ENCODE measurements at regions not wholly inside any gene's neighbourhood (a gene's known extent, or its start where the extent isn't known, plus 50 kb on each side); places are given as distances from the start of the nearest gene placed in this dataset.
"Not testable (repeated sequence)": the region's sequence is repeated elsewhere in the genome, so short reads cannot be mapped to it uniquely, and the experiment has no call there.

DNA sequence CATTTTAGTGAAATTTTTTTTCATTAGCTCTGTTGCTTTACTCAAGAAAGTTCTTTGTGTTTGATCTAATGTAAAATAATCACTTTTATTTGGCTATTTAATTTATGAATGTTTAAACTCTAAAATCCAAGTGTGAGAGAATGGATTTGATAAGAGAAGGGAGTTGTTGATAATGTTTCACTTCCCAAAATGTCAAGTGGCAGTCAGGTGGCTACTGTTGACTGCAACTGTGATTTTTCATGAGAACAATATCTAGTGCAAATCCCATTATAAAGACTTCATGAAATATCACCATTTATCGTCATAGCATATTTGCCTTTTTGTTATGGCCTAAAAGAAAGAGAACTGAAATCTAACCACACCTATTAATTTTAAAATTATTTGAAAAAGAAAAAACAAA, 118.3 kb upstream of the SNX2 start:
- TF ChIP-seq, protein P1, sequence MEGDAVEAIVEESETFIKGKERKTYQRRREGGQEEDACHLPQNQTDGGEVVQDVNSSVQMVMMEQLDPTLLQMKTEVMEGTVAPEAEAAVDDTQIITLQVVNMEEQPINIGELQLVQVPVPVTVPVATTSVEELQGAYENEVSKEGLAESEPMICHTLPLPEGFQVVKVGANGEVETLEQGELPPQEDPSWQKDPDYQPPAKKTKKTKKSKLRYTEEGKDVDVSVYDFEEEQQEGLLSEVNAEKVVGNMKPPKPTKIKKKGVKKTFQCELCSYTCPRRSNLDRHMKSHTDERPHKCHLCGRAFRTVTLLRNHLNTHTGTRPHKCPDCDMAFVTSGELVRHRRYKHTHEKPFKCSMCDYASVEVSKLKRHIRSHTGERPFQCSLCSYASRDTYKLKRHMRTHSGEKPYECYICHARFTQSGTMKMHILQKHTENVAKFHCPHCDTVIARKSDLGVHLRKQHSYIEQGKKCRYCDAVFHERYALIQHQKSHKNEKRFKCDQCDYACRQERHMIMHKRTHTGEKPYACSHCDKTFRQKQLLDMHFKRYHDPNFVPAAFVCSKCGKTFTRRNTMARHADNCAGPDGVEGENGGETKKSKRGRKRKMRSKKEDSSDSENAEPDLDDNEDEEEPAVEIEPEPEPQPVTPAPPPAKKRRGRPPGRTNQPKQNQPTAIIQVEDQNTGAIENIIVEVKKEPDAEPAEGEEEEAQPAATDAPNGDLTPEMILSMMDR (IDR thresholded peaks at IDR 0.05; ENCODE audit: low read depth, low read length), result no peak
- TF ChIP-seq MYC (IDR thresholded peaks at IDR 0.05; ENCODE audit: low read depth, low read length) (no peak), POLR2A (IDR thresholded peaks at IDR 0.05; ENCODE audit: extremely low read depth, insufficient read length) (no peak)
- TF ChIP-seq, protein P2, sequence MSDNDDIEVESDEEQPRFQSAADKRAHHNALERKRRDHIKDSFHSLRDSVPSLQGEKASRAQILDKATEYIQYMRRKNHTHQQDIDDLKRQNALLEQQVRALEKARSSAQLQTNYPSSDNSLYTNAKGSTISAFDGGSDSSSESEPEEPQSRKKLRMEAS (IDR thresholded peaks at IDR 0.05; ENCODE audit: low read depth, low read length), result no peak
- H3K4me3 ChIP-seq (ENCODE audit: low read depth, low read length), result no peak overlapping the region
- DNase-seq (ENCODE audit: low read depth), result no peak

DNA sequence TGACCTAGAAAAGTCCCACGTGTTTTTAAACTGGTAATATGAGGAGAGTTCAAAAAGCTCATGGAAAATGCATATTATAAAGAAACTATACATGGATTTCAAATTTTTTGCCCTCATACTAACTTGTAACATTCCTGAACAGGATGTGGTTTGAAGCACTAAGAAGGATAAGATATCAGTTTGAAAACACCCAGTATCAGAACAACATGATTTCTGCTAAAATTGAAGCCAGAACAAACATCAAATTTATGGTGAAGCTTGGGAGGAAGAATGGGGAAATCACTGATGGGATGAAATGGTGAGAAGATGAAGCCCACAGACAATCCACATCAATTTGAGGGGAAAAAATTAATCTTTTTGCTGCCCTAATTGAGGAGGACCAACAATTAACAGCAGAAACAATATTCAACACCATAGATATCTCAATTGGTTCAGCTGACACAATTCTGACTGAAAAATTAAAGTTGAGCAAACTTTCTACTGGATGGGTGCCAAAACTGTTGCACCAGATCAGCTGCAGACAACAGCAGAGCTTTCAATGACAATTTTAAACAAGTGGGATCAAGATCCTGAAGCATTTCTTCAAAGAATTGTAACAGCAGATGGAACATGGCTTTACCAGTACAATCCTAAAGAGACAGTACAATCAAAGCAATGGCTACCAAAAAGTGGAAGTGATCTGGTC, 113.2 kb upstream of the SNX2 start:
- H3K4me3 ChIP-seq (ENCODE audit: low read depth, low read length), result no peak overlapping the region
- no peak for DNase-seq (ENCODE audit: low read depth)
- TF ChIP-seq, protein P1 (IDR thresholded peaks at IDR 0.05; ENCODE audit: low read depth, low read length), result no peak

DNA sequence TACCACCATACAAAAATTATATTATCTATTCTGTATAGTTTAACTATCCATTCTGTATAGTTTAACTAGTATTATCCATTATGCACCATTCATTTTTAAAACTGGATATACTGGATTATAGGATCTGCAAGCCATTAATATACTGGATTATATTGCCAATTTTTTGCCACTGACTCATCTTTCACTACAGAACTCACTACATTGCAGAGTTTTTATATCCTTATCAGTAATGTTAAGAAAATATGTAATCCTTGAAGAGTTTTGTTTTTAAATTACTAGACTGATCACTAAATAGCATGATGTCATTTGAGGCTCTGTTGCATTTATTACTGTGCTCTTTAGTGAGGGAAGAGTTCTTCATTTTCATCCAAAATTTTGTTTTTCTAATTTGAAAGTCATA, 109.8 kb upstream of the SNX2 start:
- no peak for DNase-seq (ENCODE audit: low read depth)
- TF ChIP-seq, protein P1 (IDR thresholded peaks at IDR 0.05; ENCODE audit: low read depth, low read length), result no peak
- no peak overlapping the region for H3K4me3 ChIP-seq (ENCODE audit: low read depth, low read length)

DNA sequence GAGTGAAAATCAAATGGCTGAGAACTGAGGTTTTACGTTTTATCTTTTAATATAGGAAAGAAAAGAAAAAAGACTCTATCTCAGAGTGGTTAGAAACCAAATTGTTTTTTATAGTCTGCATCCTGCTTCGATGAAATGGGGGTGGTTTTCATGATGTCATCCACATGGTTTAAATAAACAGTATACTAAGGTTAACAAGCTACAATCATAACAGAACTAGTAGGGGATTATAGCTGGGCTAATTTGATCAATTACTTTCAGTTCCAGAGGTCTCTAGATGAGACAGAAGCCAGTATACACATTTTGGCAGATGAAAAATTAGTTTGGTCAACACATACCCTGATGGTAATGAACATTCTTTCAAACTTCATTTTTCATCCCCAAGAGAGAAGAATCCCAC, 106.3 kb upstream of the SNX2 start:
- TF ChIP-seq, protein P2 (IDR thresholded peaks at IDR 0.05; ENCODE audit: low read depth, low read length), result no peak
- TF ChIP-seq, protein P1 (IDR thresholded peaks at IDR 0.05; ENCODE audit: low read depth, low read length), result no peak

DNA sequence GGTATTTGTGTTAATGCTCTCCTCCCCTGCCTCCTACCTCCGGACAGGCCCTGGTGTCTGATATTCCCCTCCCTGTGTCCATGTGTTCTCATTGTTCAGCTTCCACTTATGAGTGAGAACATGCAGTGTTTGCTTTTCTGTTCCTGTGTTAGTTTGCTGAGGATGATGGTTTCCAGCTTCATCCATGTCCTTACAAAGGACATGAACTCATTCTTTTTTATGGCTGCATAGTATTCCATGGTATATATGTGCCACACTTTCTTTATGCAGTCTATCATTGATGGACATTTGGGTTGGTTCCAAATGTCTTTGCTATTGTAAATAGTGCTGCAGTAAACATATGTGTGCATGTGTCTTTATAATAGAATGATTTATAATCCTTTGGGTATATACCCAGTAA, 105.2 kb upstream of the SNX2 start:
- not testable (repeated sequence) for DNase-seq (ENCODE audit: low read depth); H3K4me3 ChIP-seq (ENCODE audit: low read depth, low read length)

More for the DNA sequence above, 106.3 kb upstream of the SNX2 start:
- no peak for DNase-seq (ENCODE audit: low read depth)
- H3K4me3 ChIP-seq (ENCODE audit: low read depth, low read length), result no peak overlapping the region

DNA sequence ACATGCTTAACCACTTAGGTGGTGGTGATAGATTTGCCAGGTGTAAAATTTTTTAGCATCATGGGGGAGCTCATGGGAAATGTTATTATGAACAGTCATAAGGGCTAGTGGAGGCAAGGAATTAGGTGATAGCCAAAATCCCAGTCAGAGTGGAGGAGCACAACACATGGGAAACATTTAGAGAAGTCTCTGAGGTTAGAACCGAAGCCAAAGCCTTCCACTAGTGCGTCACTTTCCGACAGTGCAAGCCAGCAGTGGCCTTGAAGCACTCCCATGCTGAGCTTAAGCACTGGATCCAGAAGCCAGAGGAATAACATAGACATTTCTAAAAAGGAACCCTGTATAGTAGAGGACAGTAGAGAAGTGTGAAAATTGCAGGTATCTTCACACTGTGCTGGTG, 101.5 kb upstream of the SNX2 start:
- TF ChIP-seq, protein P2 (IDR thresholded peaks at IDR 0.05; ENCODE audit: low read depth, low read length), result no peak
- no peak for TF ChIP-seq POLR2A (IDR thresholded peaks at IDR 0.05; ENCODE audit: extremely low read depth, insufficient read length)
- TF ChIP-seq MYC (IDR thresholded peaks at IDR 0.05; ENCODE audit: low read depth, low read length), result no peak
- DNase-seq (ENCODE audit: low read depth), result no peak
- H3K4me3 ChIP-seq (ENCODE audit: low read depth, low read length), result no peak overlapping the region

DNA sequence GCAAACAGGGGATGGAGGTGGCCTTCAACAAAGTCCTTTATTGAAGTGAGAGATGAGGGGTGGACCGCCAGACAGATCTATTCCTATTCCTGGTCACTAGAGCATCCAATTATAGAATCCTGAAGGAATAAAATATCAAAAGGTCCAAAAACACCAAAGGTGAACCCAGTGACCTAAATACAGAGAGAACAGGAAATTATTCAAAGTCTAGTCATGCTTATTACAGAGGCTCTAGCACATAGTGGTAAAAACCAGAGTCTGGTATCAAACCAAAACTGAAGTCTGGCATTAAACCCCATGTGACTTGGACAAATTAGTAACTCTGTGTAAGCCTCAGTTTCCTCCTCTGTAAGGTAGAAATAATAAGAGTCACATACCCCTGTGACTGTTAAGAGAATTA, 100.5 kb upstream of the SNX2 start:
- TF ChIP-seq, protein P1 (IDR thresholded peaks at IDR 0.05; ENCODE audit: low read depth, low read length), result no peak
- no peak for TF ChIP-seq POLR2A (IDR thresholded peaks at IDR 0.05; ENCODE audit: extremely low read depth, insufficient read length)
- DNase-seq (ENCODE audit: low read depth), result no peak
- no peak overlapping the region for H3K4me3 ChIP-seq (ENCODE audit: low read depth, low read length)
